ENCODE measurements at regions not wholly inside any gene's neighbourhood (a gene's known extent, or its start where the extent isn't known, plus 50 kb on each side); places are given as distances from the start of the nearest gene placed in this dataset.

- no peak for TF ChIP-seq SMAD3 (CRISPR knock-in tag; IDR thresholded peaks at IDR 0.05)
- TF ChIP-seq CTCF (CRISPR knock-in tag; IDR thresholded peaks at IDR 0.05) = no peak
- TF ChIP-seq, protein P1, sequence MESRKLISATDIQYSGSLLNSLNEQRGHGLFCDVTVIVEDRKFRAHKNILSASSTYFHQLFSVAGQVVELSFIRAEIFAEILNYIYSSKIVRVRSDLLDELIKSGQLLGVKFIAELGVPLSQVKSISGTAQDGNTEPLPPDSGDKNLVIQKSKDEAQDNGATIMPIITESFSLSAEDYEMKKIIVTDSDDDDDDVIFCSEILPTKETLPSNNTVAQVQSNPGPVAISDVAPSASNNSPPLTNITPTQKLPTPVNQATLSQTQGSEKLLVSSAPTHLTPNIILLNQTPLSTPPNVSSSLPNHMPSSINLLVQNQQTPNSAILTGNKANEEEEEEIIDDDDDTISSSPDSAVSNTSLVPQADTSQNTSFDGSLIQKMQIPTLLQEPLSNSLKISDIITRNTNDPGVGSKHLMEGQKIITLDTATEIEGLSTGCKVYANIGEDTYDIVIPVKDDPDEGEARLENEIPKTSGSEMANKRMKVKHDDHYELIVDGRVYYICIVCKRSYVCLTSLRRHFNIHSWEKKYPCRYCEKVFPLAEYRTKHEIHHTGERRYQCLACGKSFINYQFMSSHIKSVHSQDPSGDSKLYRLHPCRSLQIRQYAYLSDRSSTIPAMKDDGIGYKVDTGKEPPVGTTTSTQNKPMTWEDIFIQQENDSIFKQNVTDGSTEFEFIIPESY (CRISPR knock-in tag; IDR thresholded peaks at IDR 0.05) = no peak
- TF ChIP-seq, protein P2, sequence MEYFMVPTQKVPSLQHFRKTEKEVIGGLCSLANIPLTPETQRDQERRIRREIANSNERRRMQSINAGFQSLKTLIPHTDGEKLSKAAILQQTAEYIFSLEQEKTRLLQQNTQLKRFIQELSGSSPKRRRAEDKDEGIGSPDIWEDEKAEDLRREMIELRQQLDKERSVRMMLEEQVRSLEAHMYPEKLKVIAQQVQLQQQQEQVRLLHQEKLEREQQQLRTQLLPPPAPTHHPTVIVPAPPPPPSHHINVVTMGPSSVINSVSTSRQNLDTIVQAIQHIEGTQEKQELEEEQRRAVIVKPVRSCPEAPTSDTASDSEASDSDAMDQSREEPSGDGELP (IDR thresholded peaks at IDR 0.05; ENCODE audit: borderline replicate concordance, low read depth) = no peak
- TF ChIP-seq SRF (IDR thresholded peaks at IDR 0.05; ENCODE audit: low read depth, low read length) = no peak
- no peak for TF ChIP-seq ZZZ3 (CRISPR knock-in tag; IDR thresholded peaks at IDR 0.05; ENCODE audit: borderline replicate concordance)
- TF ChIP-seq MXI1 (IDR thresholded peaks at IDR 0.05; ENCODE audit: borderline replicate concordance, low read depth, low read length) = no peak
- TF ChIP-seq CREB1 (IDR thresholded peaks at IDR 0.05) = no peak
- TF ChIP-seq CREB1 (CRISPR knock-in tag; IDR thresholded peaks at IDR 0.05) = no peak
Measured at GRCh38 chr5:26530305-26530704, 508.1 kb downstream of the CDH9 start.
